ENCODE measurements at regions not wholly inside any gene's neighbourhood (a gene's known extent, or its start where the extent isn't known, plus 50 kb on each side); places are given as distances from the start of the nearest gene placed in this dataset.

DNA sequence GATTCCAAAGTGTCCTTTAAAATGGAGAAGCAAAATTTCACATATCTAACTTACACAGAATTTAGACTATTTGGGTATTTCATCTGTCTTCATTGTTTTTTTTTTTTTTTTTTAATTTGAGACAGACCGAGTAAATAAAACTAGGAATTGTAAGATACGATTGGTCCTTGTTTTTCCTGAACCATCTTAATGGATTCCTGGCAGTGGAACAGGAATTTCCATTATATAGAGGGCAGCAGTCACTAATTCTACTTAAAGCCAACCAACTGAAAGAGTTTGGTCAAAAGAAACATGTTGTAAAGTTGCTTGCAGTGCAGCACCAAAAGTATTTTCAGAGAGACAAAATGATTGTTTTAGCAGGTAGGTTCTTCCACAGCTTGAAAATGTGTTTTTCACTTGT is 72.5 kb upstream of the HGF start:
- Histone ChIP-seq H3K79me2 (ENCODE audit: insufficient read depth, low read length) (no peaks in the 10 kb centered on the region), H3K9ac (ENCODE audit: low read length) (no peak overlapping the region), H3K4me2 (ENCODE audit: low read length) (no peak overlapping the region), H4K20me1 (ENCODE audit: insufficient read depth, low read length) (no peaks in the 10 kb centered on the region), H3K9me3 (ENCODE audit: low read length) (peaks cover 5% of the 10 kb centered on the region), H3K9me2 (ENCODE audit: low read depth, low read length) (no peaks in the 10 kb centered on the region), H3F3A (ENCODE audit: insufficient read depth, low read length) (no peaks in the 10 kb centered on the region), H2AFZ (ENCODE audit: low read length) (peak overlapping the region; percentile 39; the same call in 1 of the 2 replicates), H3K36me3 (ENCODE audit: insufficient read depth, low read length) (no peaks in the 10 kb centered on the region; the same call in 1 of the 2 replicates), H3K4me1 (ENCODE audit: insufficient read depth, low read length, severe bottlenecking) (peaks cover 25% of the 10 kb centered on the region), H3K4me3 (ENCODE audit: low read depth, low read length, poor library complexity, severe bottlenecking) (no peak overlapping the region), H3K27me3 (ENCODE audit: insufficient read depth, low read length) (no peaks in the 10 kb centered on the region), H3K27ac (ENCODE audit: low read depth, low read length, poor library complexity, severe bottlenecking) (no peak overlapping the region)
- no peak for TF ChIP-seq EZH2 (IDR thresholded peaks at IDR 0.05; ENCODE audit: borderline replicate concordance, low read length)
- no peak for TF ChIP-seq CTCF (IDR thresholded peaks at IDR 0.05; ENCODE audit: low read length)

- H3K9me3 ChIP-seq (ENCODE audit: low read length), result peaks cover 5% of the 10 kb centered on the region
These were observed 70.0 kb upstream of the HGF start for GRCh38 chr7:81839708-81840369.

DNA sequence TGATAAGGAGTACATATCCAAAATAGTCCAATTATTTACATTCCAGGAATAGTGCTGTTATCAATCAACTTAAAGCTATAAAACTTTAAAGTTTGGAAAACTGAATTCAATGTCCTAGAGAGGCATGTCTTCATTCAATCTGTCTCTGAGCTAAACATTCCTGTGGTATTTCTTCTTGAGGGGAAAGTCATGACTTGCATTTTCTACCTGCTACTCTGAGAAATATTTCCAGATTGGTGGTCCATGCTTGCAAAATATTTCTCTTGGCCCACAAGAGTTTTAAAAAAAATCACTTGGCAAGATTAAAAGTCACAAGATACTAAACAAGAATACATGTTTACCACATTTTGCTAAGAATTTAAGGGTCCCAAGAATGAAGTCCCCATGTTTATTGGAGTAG is 63.6 kb upstream of the HGF start:
- H3K4me2 ChIP-seq (ENCODE audit: low read length), result no peak overlapping the region
- H3K9ac ChIP-seq (ENCODE audit: low read length), result no peak overlapping the region
- H3K79me2 ChIP-seq (ENCODE audit: insufficient read depth, low read length), result no peaks in the 10 kb centered on the region
- H3K9me2 ChIP-seq (ENCODE audit: low read depth, low read length), result no peaks in the 10 kb centered on the region
- H3K9me3 ChIP-seq (ENCODE audit: low read length), result peaks cover 23% of the 10 kb centered on the region
- no peak overlapping the region for H2AFZ ChIP-seq (ENCODE audit: low read length)
- no peaks in the 10 kb centered on the region; the same call in 1 of the 2 replicates for H3K36me3 ChIP-seq (ENCODE audit: insufficient read depth, low read length)
- no peaks in the 10 kb centered on the region for H3K27me3 ChIP-seq (ENCODE audit: insufficient read depth, low read length)
- H3K4me1 ChIP-seq (ENCODE audit: insufficient read depth, low read length, severe bottlenecking), result peaks cover 16% of the 10 kb centered on the region
- no peaks in the 10 kb centered on the region for H4K20me1 ChIP-seq (ENCODE audit: insufficient read depth, low read length)
- TF ChIP-seq EZH2 (IDR thresholded peaks at IDR 0.05; ENCODE audit: borderline replicate concordance, low read length), result no peak
- TF ChIP-seq CTCF (IDR thresholded peaks at IDR 0.05; ENCODE audit: low read length), result no peak
- H3F3A ChIP-seq (ENCODE audit: insufficient read depth, low read length), result peaks cover 6% of the 10 kb centered on the region; the same call in 1 of the 2 replicates
- no peak overlapping the region for H3K27ac ChIP-seq (ENCODE audit: low read depth, low read length, poor library complexity, severe bottlenecking)
- H3K4me3 ChIP-seq (ENCODE audit: low read depth, low read length, poor library complexity, severe bottlenecking), result no peak overlapping the region

More at GRCh38 chr7:81839708-81840369, 70.0 kb upstream of the HGF start:
- Histone ChIP-seq H3K9ac (ENCODE audit: low read length) (no peak overlapping the region), H3K27me3 (ENCODE audit: insufficient read depth, low read length) (no peaks in the 10 kb centered on the region), H3K79me2 (ENCODE audit: insufficient read depth, low read length) (no peaks in the 10 kb centered on the region), H3K4me2 (ENCODE audit: low read length) (no peak overlapping the region), H3K4me3 (ENCODE audit: low read depth, low read length, poor library complexity, severe bottlenecking) (no peak overlapping the region), H4K20me1 (ENCODE audit: insufficient read depth, low read length) (no peaks in the 10 kb centered on the region), H3K27ac (ENCODE audit: low read depth, low read length, poor library complexity, severe bottlenecking) (no peak overlapping the region), H3K9me2 (ENCODE audit: low read depth, low read length) (no peaks in the 10 kb centered on the region), H3K4me1 (ENCODE audit: insufficient read depth, low read length, severe bottlenecking) (peaks cover 8% of the 10 kb centered on the region), H3K36me3 (ENCODE audit: insufficient read depth, low read length) (no peaks in the 10 kb centered on the region; the same call in 1 of the 2 replicates), H2AFZ (ENCODE audit: low read length) (no peak overlapping the region), H3F3A (ENCODE audit: insufficient read depth, low read length) (no peaks in the 10 kb centered on the region)
- TF ChIP-seq CTCF (IDR thresholded peaks at IDR 0.05; ENCODE audit: low read length), result no peak
